Small intestine (tissue), 7 donors: ENCODE measurements at regions not wholly inside any gene's neighbourhood (a gene's known extent, or its start where the extent isn't known, plus 50 kb on each side); places are given as distances from the start of the nearest gene placed in this dataset.
A peak's percentile ranks its signal among the peaks of the same experiment; 100 is the strongest.

ENCODE experiments used
- DNase-seq, 2 donors: peaks; one replicate each; pipeline versions ENCODE4 v3.0.0 to v3.0.0-alpha.2; 2013
- FAIRE-seq: peaks from 2 replicates; lab custom pipeline; 2012; peaks lifted over from hg19 to GRCh38; lab: Jason Lieb, UNC
- H3K27ac ChIP-seq, 3 donors: one replicate each; pipeline ENCODE4 v1.5.1; 2013; ENCODE audit warnings: low read length in 2 of 3, mild to moderate bottlenecking in 2 of 3, control low read depth in 1 of 3, inconsistent platforms in 1 of 3, low read depth in 1 of 3, moderate library complexity in 1 of 3
- H3K27me3 ChIP-seq, 3 donors: one replicate each; pipeline ENCODE4 v1.6.1; 2013; ENCODE audit warnings: low read length in 3 of 3, inconsistent platforms in 1 of 3; ENCODE audit not compliant: control insufficient read depth in 3 of 3, insufficient read depth in 3 of 3
- H3K36me3 ChIP-seq, 3 donors: one replicate each; pipeline ENCODE4 v1.6.1; 2013; ENCODE audit warnings: low read length in 3 of 3, inconsistent platforms in 1 of 3, low read depth in 1 of 3, mild to moderate bottlenecking in 1 of 3, moderate library complexity in 1 of 3; ENCODE audit not compliant: control insufficient read depth in 3 of 3, insufficient read depth in 2 of 3
- H3K4me1 ChIP-seq, 3 donors: one replicate each; pipeline ENCODE4 v1.6.1; 2013; ENCODE audit warnings: low read length in 2 of 3, inconsistent platforms in 1 of 3, low read depth in 1 of 3, mild to moderate bottlenecking in 1 of 3, moderate library complexity in 1 of 3; ENCODE audit not compliant: control insufficient read depth in 3 of 3, insufficient read depth in 2 of 3
- H3K4me3 ChIP-seq, 3 donors: one replicate each; pipeline ENCODE4 v1.5.1; 2013; ENCODE audit warnings: low read length in 3 of 3, control low read depth in 1 of 3, inconsistent platforms in 1 of 3, low read depth in 1 of 3, mild to moderate bottlenecking in 1 of 3, moderate library complexity in 1 of 3
- H3K9me3 ChIP-seq, 2 donors: one replicate each; pipeline ENCODE4 v1.6.1; 2013; ENCODE audit warnings: low read depth in 1 of 2, low read length in 1 of 2; ENCODE audit not compliant: control insufficient read depth in 2 of 2, insufficient read depth in 1 of 2
- WGBS, 3 donors: extraction: QIAGEN DNeasy Blood & Tissue Kit; methylation state at CpG; one replicate each; pipeline ENCODE4 v1.1.7; 2013; 5-methylcytosine and 5-hydroxymethylcytosine counted together
- donor health status: healthy with polysubstance abuse.
- donor health status: control.
- donor health status: control.
- donor health status: Bipolar disorder and iron deficiency.
- donor health status: healthy.

DNA sequence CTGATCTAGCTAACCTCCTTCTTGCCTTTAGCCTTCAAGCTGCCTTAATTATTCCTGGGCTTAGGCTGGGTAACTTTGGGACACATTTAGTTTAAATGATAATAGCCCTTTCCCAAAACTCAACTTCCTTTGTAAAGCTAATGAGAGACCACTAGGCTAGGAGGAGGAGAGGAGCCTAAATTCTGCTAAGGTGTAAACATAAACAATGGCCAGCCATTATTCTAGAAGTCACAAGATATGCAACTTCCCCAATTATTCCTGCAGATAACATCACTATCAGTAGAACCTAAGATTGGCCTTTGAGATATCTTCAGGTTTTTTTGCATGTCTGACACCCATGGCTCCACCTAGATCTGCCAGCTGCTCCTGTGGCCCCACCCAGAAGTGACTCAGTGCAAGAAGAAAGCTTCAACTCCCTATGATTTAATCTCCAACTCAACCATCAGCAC lies 131.2 kb upstream of the FAM20A start:
- H3K27me3 ChIP-seq: no peaks in the 10 kb centered on the region
- peaks cover 0 to 16% (median 0%) of the 10 kb centered on the region in 3 donors for H3K4me1 ChIP-seq
- DNase-seq (peak; percentile 2 to 16), FAIRE-seq (no peak)
- H3K4me3 ChIP-seq: no peak overlapping the region
- peak overlapping the region in 1 of 3 donors; percentile 68 for H3K27ac ChIP-seq
- peaks cover 0 to 15% of the 10 kb centered on the region in 2 donors for H3K9me3 ChIP-seq
- H3K36me3 ChIP-seq: no peaks in the 10 kb centered on the region

GRCh38 chr17:68731465-68731864 lies 130.3 kb upstream of the FAM20A start:
- H3K27me3 ChIP-seq: no peaks in the 10 kb centered on the region
- DNase-seq: no peak
- H3K4me1 ChIP-seq: peaks cover 0 to 16% (median 0%) of the 10 kb centered on the region in 3 donors
- H3K27ac ChIP-seq: no peak overlapping the region
- FAIRE-seq: no peak
- no peak overlapping the region for H3K4me3 ChIP-seq
- H3K36me3 ChIP-seq: no peaks in the 10 kb centered on the region
- H3K9me3 ChIP-seq: peaks cover 0 to 15% of the 10 kb centered on the region in 2 donors
- 60 to 71% (median 63%) methylated on average over 4 of the region's 4 CpGs for WGBS, 3 donors

DNA sequence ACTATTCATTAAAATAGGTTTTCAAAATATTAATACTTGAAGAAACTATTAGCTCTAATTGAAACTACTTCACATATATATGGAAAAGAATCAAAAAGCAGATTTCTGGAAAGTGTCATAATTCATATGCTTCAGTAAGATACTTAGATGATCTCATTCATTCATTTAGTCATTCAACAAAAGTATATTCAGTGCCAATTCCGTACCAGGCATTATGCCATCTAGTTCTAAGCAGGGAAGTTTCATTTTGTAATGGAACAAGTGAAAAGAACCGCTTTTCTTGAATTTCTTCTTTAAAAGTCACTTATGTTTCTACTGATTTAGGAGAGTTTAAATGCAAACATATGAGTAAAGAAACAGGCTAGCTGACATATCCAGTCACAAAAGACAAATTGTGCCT lies 118.3 kb upstream of the FAM20A start:
- FAIRE-seq (no peak), DNase-seq (no peak)
- H3K9me3 ChIP-seq: no peaks in the 10 kb centered on the region
- no peaks in the 10 kb centered on the region for H3K4me1 ChIP-seq
- no peak overlapping the region for H3K27ac ChIP-seq
- peaks cover 0 to 4% (median 0%) of the 10 kb centered on the region in 3 donors for H3K27me3 ChIP-seq
- 74 to 82% (median 75%) methylated on average over 2 of the region's 2 CpGs for WGBS, 3 donors
- H3K36me3 ChIP-seq: no peaks in the 10 kb centered on the region
- no peak overlapping the region for H3K4me3 ChIP-seq

DNA sequence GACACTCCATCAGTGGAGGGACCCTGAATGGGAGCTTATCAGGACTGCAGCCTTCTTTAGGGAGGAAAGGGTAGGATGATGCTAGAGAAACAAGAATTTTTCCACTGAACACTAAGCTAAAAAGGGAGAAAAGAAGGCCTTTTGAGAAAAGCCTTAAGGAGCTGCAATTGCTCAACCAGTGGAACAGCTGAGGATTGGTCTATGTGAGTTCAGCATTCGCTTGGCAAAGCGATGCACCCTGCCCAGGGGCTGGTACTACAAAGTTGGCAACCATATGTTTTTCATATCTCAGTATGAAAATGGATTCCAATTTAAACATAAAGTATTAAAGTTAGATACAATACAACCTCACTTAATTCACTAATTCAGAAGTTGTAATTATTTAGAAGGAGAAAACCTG lies 117.8 kb upstream of the FAM20A start:
- no peak overlapping the region for H3K27ac ChIP-seq
- H3K4me3 ChIP-seq: no peak overlapping the region
- peaks cover 0 to 5% (median 0%) of the 10 kb centered on the region in 3 donors for H3K27me3 ChIP-seq
- H3K4me1 ChIP-seq: no peaks in the 10 kb centered on the region
- no peaks in the 10 kb centered on the region for H3K36me3 ChIP-seq
- WGBS, 3 donors: 95 to 98% (median 97%) methylated on average over 2 of the region's 2 CpGs
- DNase-seq (no peak), FAIRE-seq (no peak)
- no peaks in the 10 kb centered on the region for H3K9me3 ChIP-seq

DNA sequence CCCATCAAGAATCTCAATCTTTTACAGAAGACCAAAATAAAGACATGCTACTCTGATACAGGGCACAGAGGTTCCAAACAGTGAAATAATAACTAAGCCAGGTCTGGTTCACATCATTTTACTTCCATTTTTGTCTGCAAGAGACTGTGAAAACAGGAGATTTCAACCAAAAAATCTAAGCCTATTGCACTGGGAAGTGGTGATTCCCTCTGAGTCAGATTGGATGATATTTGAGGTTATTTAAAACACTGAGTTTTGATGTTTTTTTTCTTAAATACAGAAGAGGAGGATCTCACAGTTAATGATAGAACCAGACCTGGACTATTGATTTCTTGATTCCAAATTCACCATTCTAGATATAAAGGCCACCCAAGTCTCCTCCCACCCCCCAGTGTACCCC lies 117.3 kb upstream of the FAM20A start:
- Histone ChIP-seq H3K4me1 (no peaks in the 10 kb centered on the region), H3K27me3 (peaks cover 0 to 8% (median 0%) of the 10 kb centered on the region in 3 donors), H3K4me3 (no peak overlapping the region), H3K9me3 (no peaks in the 10 kb centered on the region), H3K27ac (no peak overlapping the region), H3K36me3 (no peaks in the 10 kb centered on the region)
- DNase-seq: no peak
- FAIRE-seq: no peak

DNA sequence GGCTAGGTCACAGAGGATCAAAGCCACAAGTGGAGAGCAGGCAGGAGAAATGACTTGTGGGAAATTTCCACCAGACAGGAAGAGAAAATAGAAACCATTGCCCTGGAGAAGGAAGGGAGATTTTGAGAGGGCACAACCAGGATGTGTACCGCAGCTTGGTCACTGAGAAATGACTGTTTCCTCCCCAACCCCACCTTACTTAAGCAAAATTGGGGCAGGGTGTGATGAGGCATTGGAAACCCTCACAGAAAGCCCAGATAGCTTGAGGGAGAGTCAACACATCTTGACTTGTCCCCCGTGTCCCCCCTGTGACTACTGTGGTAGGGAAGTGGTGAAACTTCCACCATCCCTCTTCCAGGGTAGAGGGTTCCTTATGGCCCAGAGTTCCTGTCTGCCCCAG lies 113.5 kb upstream of the FAM20A start:
- WGBS, 3 donors: 69 to 87% (median 85%) methylated on average over 2 of the region's 2 CpGs
- Histone ChIP-seq H3K4me1 (no peaks in the 10 kb centered on the region), H3K36me3 (no peaks in the 10 kb centered on the region), H3K27ac (no peak overlapping the region), H3K9me3 (no peaks in the 10 kb centered on the region), H3K27me3 (peaks cover 0 to 8% (median 0%) of the 10 kb centered on the region in 3 donors), H3K4me3 (no peak overlapping the region)
- FAIRE-seq (no peak), DNase-seq (no peak)

DNA sequence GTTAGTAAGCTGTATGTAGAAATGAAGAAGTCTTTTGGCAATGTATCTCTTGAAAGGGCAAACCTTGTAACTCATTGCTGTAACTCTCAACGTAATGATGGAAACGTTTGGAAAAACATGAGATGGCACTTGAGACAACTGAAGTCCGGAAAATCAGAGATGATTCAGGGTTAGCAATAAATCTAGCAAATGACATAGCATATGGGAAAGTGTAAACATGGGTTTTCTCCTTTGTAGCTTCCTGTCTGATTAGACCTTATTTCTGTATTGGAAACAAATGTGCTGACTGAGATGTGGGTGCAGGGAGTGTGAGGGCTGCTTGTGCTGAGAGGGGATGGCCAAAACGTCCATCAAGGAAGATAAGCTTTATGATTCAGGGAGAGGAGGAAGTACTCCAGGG lies 110.7 kb upstream of the FAM20A start:
- Histone ChIP-seq H3K27ac (no peak overlapping the region), H3K36me3 (no peaks in the 10 kb centered on the region), H3K4me1 (no peaks in the 10 kb centered on the region), H3K27me3 (peaks cover 0 to 12% (median 0%) of the 10 kb centered on the region in 3 donors), H3K4me3 (no peak overlapping the region), H3K9me3 (no peaks in the 10 kb centered on the region)
- FAIRE-seq: no peak
- no peak for DNase-seq
- 38 to 44% (median 43%) methylated on average over 4 of the region's 4 CpGs for WGBS, 3 donors

DNA sequence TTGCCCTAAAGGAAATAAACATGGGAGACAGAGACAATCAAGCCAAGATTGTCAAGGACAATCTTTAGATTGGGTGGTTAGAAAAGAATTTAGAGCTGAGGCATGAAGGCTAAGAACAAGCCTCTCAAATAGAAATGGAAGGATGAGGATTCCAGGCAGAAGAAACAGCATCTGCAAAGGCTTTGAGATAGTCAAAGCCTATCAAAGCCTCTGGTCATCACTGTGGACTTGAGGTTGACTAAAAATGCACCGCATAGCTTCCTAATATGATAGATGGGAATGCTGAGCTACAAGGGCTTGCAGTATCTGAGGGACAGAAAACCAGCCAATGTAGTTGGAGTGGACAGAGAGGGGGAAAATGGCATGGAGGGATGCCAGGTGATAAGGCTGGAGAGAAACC lies 109.8 kb upstream of the FAM20A start:
- WGBS, 3 donors: 94 to 100% (median 96%) methylated on average over 1 of the region's 1 CpG
- Histone ChIP-seq H3K36me3 (no peaks in the 10 kb centered on the region), H3K27ac (no peak overlapping the region), H3K9me3 (no peaks in the 10 kb centered on the region), H3K4me1 (no peaks in the 10 kb centered on the region), H3K27me3 (peaks cover 0 to 12% (median 0%) of the 10 kb centered on the region in 3 donors), H3K4me3 (no peak overlapping the region)
- FAIRE-seq: no peak
- DNase-seq: no peak

DNA sequence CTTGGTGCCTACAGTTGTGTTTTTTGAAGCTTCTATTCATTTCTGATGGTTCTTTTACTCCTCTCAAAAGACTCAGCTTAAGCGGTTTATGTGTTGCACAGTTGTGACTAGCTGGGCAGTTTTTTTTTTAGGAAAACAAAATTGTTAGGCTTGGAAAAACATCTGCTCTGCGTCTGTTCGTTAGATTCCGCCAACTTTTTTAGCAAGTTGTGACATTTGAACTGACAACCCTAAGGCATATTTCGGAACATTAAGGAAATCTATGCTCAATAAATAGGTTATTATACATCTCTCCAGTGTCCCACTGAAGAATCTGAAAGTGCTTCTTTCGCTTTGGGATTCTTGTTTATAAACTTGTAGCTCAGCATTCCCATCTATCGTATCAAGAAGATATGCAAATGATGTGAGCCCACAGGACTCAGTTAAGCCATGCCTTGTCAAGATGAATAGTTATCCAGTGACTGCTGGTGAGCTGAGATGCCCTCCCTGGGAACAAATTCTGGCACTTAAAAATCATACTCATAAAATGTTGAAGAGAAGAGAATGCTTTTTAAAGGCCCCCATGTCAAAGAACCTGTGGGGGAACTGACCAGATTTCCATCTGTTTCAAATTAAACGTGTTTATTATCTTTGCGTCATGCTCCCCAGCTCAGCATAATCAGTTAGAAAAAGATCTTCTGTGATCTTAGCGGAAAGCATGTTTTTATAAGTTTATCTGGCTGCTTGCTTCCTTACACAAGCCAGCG lies 109.0 kb upstream of the FAM20A start:
- peaks cover 0 to 12% (median 4%) of the 10 kb centered on the region in 3 donors for H3K27me3 ChIP-seq
- no peaks in the 10 kb centered on the region for H3K36me3 ChIP-seq
- WGBS, 3 donors: 60 to 72% (median 69%) methylated on average over 11 of the region's 11 CpGs
- no peaks in the 10 kb centered on the region for H3K4me1 ChIP-seq
- DNase-seq (no peak), FAIRE-seq (no peak)
- H3K9me3 ChIP-seq: no peaks in the 10 kb centered on the region
- no peak overlapping the region for H3K4me3 ChIP-seq
- H3K27ac ChIP-seq: no peak overlapping the region
